ENCODE measurements at regions not wholly inside any gene's neighbourhood (a gene's known extent, or its start where the extent isn't known, plus 50 kb on each side); places are given as distances from the start of the nearest gene placed in this dataset.

DNA sequence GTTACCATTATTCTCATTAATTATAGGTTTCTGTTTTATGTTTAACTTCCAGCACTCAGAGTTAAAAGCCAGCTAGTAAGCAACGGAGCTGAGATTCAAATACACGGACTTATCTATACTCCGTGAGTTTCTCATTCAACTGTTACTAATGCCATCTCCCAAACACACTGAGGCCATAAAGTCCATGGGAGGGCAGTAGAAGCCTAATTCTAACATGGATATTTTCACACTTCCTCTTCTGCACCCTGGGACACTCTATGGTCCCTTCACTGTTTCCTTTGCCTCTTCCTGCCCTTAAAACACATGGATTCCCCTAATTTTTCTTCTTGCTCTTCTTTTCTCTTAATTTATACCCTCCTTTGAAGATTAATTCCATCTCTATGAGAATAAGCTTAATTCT is 245.0 kb downstream of the KLF13 start:
- TF ChIP-seq EP300 (IDR thresholded peaks at IDR 0.05; ENCODE audit: low read depth in 2 of 2, low read length in 2 of 2) (no peak), EP300 (CRISPR knock-in tag; IDR thresholded peaks at IDR 0.05; ENCODE audit: borderline replicate concordance) (no peak), NCOR1 (IDR thresholded peaks at IDR 0.05; ENCODE audit: borderline replicate concordance, low read length) (no peak), SUZ12 (IDR thresholded peaks at IDR 0.05; ENCODE audit: low read depth, low read length) (no peak), HMG20B (CRISPR knock-in tag; conservative IDR thresholded peaks at IDR 0.05) (no peak), ZFP36 (IDR thresholded peaks at IDR 0.05; ENCODE audit: borderline replicate concordance, low read depth, low read length, partially characterized antibody) (no peak), USF2 (IDR thresholded peaks at IDR 0.05; ENCODE audit: low read depth, low read length) (no peak), USF2 (CRISPR knock-in tag; IDR thresholded peaks at IDR 0.05; ENCODE audit: borderline replicate concordance) (no peak), HMGXB4 (CRISPR knock-in tag; IDR thresholded peaks at IDR 0.05; ENCODE audit: borderline replicate concordance in 1 of 2, low read depth in 1 of 2) (no peak), E2F1 (CRISPR knock-in tag; IDR thresholded peaks at IDR 0.05) (no peak)

Measured in HepG2 (cell line).